Neural cell (in vitro differentiated cells): ENCODE measurements at regions not wholly inside any gene's neighbourhood (a gene's known extent, or its start where the extent isn't known, plus 50 kb on each side); places are given as distances from the start of the nearest gene placed in this dataset.
"Not testable (repeated sequence)": the region's sequence is repeated elsewhere in the genome, so short reads cannot be mapped to it uniquely, and the experiment has no call there.

Source experiments
- H2AFZ ChIP-seq: fragments of 200-600, 300-800 bp; sonication (generic), shearing (Covaris generic); 2 replicates; pipeline ENCODE4 v1.6.0; 2014; ENCODE audit warnings: low read depth, mild to moderate bottlenecking, antibody characterized with exemption, low read length, moderate library complexity
- H3F3A ChIP-seq: fragments of 200-600 bp; shearing (Covaris generic); 2 replicates; pipeline ENCODE4 v1.6.1; 2016; ENCODE audit warnings: mild to moderate bottlenecking, moderate library complexity, mixed read lengths, antibody characterized with exemption, low read length; ENCODE audit not compliant: insufficient read depth, poor library complexity, severe bottlenecking
- H3K27ac ChIP-seq: fragments of 200-600, 300-800 bp; sonication (generic), shearing (Covaris generic); 2 replicates; pipeline ENCODE4 v1.5.1; 2014; ENCODE audit warnings: mild to moderate bottlenecking, low read length, moderate library complexity
- H3K27me3 ChIP-seq: fragments of 300-800, 200-600 bp; sonication (generic), shearing (Covaris generic); 2 replicates; pipeline ENCODE4 v1.6.0; 2014; ENCODE audit warnings: mild to moderate bottlenecking, low read depth, low read length, moderate library complexity; ENCODE audit not compliant: insufficient read depth
- H3K36me3 ChIP-seq: fragments of 300-800, 200-600 bp; sonication (generic), shearing (Covaris generic); 2 replicates; pipeline ENCODE4 v1.5.1; 2014; ENCODE audit warnings: mild to moderate bottlenecking, antibody characterized with exemption, low read length, moderate library complexity; ENCODE audit not compliant: insufficient read depth
- H3K4me2 ChIP-seq: fragments of 300-800, 200-600 bp; sonication (generic), shearing (Covaris generic); 2 replicates; pipeline ENCODE4 v1.6.0; 2014; ENCODE audit warnings: mild to moderate bottlenecking, low read length
- H3K4me3 ChIP-seq: fragments of 300-800, 200-600 bp; sonication (generic), shearing (Covaris generic); 2 replicates; pipeline ENCODE4 v1.5.1; 2014; ENCODE audit warnings: mild to moderate bottlenecking, low read length, moderate library complexity
- H3K79me2 ChIP-seq: fragments of 200-600 bp; shearing (Covaris generic); replicated peaks from 2 replicates; pipeline ENCODE4 v1.6.0; 2014; ENCODE audit warnings: mild to moderate bottlenecking, low read length, moderate library complexity; ENCODE audit not compliant: insufficient read depth
- H3K9ac ChIP-seq: fragments of 300-800, 200-600 bp; sonication (generic), shearing (Covaris generic); 2 replicates; pipeline ENCODE4 v1.6.1; 2016; ENCODE audit warnings: mild to moderate bottlenecking, low read length, mixed read lengths
- H3K9me2 ChIP-seq: fragments of 200-600 bp; shearing (Covaris generic); 2 replicates; pipeline ENCODE4 v1.6.1; 2016; ENCODE audit warnings: mild to moderate bottlenecking, low read length, mixed read lengths; ENCODE audit not compliant: insufficient read depth
- H3K9me3 ChIP-seq: fragments of 200-600, 300-800 bp; sonication (generic), shearing (Covaris generic); 2 replicates; pipeline ENCODE4 v1.6.1; 2016; ENCODE audit warnings: mild to moderate bottlenecking, mixed run types, low read length, moderate library complexity, mixed read lengths
- H4K20me1 ChIP-seq: fragments of 200-600 bp; shearing (Covaris generic); 2 replicates; pipeline ENCODE4 v1.6.1; 2016; ENCODE audit warnings: mild to moderate bottlenecking, mixed run types; ENCODE audit not compliant: insufficient read depth
- EP300 ChIP-seq: fragments of 450-650 bp; conservative IDR thresholded peaks from 2 replicates; pipeline ENCODE4 v1.6.1; 2014; ENCODE audit warnings: antibody characterized with exemption, mild to moderate bottlenecking, moderate library complexity; ENCODE audit not compliant: poor library complexity, severe bottlenecking
- EZH2 ChIP-seq: fragments of 200-600, 300-800 bp; shearing (Covaris generic), sonication (generic); IDR thresholded peaks from 2 replicates; pipeline ENCODE4 v1.6.1; 2014; ENCODE audit warnings: antibody characterized with exemption, low read length, borderline replicate concordance, mild to moderate bottlenecking; ENCODE audit not compliant: insufficient read depth, poor library complexity, severe bottlenecking
- MXI1 ChIP-seq: fragments of 450-650 bp; conservative IDR thresholded peaks from 2 replicates; pipeline ENCODE4 v1.6.1; 2014; ENCODE audit warnings: antibody characterized with exemption, mild to moderate bottlenecking; ENCODE audit not compliant: poor library complexity, severe bottlenecking
- POLR2AphosphoS5 ChIP-seq: IDR thresholded peaks from 2 replicates; pipeline ENCODE4 v1.6.1; 2012
- RAD21 ChIP-seq: fragments of 450-650 bp; conservative IDR thresholded peaks from 2 replicates; pipeline ENCODE4 v1.6.1; 2014; ENCODE audit warnings: antibody characterized with exemption, mild to moderate bottlenecking, moderate library complexity
- SMC3 ChIP-seq: fragments of 450-650 bp; conservative IDR thresholded peaks from 2 replicates; pipeline ENCODE4 v1.6.1; 2014; ENCODE audit warnings: antibody characterized with exemption, mild to moderate bottlenecking, moderate library complexity; ENCODE audit not compliant: poor library complexity
- TAF1 ChIP-seq: IDR thresholded peaks from 2 replicates; pipeline ENCODE4 v1.6.1; 2012; ENCODE audit warnings: low read depth
- TF ChIP-seq, protein P1 (sequence below): fragments of 450-650 bp; IDR thresholded peaks from 2 replicates; pipeline ENCODE4 v1.5.1; 2014; ENCODE audit warnings: antibody characterized with exemption, mild to moderate bottlenecking, moderate library complexity; ENCODE audit not compliant: poor library complexity, severe bottlenecking
- TF ChIP-seq, protein P2 (sequence below): IDR thresholded peaks from 2 replicates; pipeline ENCODE4 v1.6.1; 2012; ENCODE audit warnings: borderline replicate concordance

DNA sequence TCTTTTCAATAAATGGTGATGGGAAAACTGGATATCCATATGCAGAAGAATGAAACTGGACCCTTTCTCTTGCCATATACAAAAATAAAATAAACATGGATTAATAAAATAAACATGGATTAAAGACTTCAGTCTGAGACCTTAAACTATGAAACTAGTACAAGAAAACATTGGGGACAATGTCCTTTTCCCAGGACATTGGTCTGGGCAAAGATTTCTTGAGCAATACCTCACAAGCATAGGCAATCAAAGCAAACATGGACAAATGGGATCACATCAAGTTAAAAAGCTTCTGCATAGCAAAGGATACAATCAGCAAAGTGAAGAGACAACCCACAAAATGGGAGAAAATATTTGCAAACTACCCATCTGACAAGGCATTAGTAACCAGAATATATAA, 108.5 kb downstream of the SOX3 start:
- H4K20me1 ChIP-seq, H3K4me2 ChIP-seq, H3F3A ChIP-seq, H3K9me3 ChIP-seq, H3K79me2 ChIP-seq, H3K9ac ChIP-seq, H3K27me3 ChIP-seq, H3K27ac ChIP-seq, H3K9me2 ChIP-seq, H3K36me3 ChIP-seq, H3K4me3 ChIP-seq, H2AFZ ChIP-seq: not testable (repeated sequence)

DNA sequence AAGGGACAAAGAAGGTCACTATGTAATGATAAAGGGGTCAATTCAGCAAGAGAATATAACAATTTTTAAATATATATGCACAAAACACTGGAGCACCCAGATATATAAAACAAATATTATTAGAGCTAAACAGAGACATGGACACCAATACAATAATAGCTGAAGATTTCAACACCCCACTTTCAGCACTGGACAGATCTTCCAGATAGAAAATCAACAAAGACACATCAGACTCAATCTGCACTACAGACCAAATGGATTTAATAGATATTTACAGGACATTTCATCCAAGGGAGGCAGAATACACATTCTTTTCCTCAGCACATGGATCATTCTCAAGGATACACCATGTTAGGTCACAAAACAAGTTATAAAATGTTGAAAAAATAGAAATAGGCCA, 111.4 kb downstream of the SOX3 start:
- Histone ChIP-seq H3K36me3 (no peaks in the 10 kb centered on the region), H4K20me1 (no peaks in the 10 kb centered on the region), H3K4me2 (no peak overlapping the region), H3K9ac (no peak overlapping the region), H3K4me3 (no peak overlapping the region), H3K9me3 (no peaks in the 10 kb centered on the region), H3K9me2 (no peaks in the 10 kb centered on the region), H3F3A (no peaks in the 10 kb centered on the region), H2AFZ (no peak overlapping the region), H3K27me3 (no peaks in the 10 kb centered on the region), H3K27ac (no peak overlapping the region), H3K79me2 (no peaks in the 10 kb centered on the region)
- TF ChIP-seq EZH2 = no peak
- TF ChIP-seq POLR2AphosphoS5 = no peak
- TF ChIP-seq, protein P1, sequence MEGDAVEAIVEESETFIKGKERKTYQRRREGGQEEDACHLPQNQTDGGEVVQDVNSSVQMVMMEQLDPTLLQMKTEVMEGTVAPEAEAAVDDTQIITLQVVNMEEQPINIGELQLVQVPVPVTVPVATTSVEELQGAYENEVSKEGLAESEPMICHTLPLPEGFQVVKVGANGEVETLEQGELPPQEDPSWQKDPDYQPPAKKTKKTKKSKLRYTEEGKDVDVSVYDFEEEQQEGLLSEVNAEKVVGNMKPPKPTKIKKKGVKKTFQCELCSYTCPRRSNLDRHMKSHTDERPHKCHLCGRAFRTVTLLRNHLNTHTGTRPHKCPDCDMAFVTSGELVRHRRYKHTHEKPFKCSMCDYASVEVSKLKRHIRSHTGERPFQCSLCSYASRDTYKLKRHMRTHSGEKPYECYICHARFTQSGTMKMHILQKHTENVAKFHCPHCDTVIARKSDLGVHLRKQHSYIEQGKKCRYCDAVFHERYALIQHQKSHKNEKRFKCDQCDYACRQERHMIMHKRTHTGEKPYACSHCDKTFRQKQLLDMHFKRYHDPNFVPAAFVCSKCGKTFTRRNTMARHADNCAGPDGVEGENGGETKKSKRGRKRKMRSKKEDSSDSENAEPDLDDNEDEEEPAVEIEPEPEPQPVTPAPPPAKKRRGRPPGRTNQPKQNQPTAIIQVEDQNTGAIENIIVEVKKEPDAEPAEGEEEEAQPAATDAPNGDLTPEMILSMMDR = no peak
- no peak for TF ChIP-seq SMC3
- no peak for TF ChIP-seq TAF1
- no peak for TF ChIP-seq EP300

DNA sequence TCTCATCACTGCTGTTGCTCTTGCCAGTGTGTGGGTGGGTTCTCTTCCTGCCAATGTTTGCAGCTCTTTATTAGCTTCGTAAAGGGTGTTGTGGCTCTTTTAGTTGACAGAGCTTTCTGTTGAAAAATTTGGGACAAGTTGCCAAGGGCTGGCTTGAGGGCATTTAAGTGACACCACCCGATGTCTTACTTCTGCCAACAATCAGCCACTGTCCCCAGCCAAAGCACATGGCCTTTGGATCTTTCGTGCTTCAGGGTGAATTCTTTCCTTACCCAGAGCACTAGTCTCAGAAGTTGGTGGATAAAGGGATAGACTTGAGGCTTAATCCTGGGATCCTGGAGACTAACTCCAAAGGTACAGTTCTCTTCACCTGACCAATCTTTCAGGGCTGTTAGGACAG, 113.6 kb downstream of the SOX3 start:
- Histone ChIP-seq H2AFZ (no peak overlapping the region), H3K79me2 (no peaks in the 10 kb centered on the region), H4K20me1 (no peaks in the 10 kb centered on the region), H3K9ac (no peak overlapping the region), H3K9me2 (no peaks in the 10 kb centered on the region), H3K27me3 (no peaks in the 10 kb centered on the region), H3K4me2 (no peak overlapping the region), H3K27ac (no peak overlapping the region), H3K4me3 (no peak overlapping the region), H3F3A (no peaks in the 10 kb centered on the region), H3K36me3 (no peaks in the 10 kb centered on the region), H3K9me3 (no peaks in the 10 kb centered on the region)
- TF ChIP-seq SMC3 (no peak), EP300 (no peak), EZH2 (no peak), RAD21 (no peak), POLR2AphosphoS5 (no peak), MXI1 (no peak), TAF1 (no peak)
- TF ChIP-seq, protein P2, sequence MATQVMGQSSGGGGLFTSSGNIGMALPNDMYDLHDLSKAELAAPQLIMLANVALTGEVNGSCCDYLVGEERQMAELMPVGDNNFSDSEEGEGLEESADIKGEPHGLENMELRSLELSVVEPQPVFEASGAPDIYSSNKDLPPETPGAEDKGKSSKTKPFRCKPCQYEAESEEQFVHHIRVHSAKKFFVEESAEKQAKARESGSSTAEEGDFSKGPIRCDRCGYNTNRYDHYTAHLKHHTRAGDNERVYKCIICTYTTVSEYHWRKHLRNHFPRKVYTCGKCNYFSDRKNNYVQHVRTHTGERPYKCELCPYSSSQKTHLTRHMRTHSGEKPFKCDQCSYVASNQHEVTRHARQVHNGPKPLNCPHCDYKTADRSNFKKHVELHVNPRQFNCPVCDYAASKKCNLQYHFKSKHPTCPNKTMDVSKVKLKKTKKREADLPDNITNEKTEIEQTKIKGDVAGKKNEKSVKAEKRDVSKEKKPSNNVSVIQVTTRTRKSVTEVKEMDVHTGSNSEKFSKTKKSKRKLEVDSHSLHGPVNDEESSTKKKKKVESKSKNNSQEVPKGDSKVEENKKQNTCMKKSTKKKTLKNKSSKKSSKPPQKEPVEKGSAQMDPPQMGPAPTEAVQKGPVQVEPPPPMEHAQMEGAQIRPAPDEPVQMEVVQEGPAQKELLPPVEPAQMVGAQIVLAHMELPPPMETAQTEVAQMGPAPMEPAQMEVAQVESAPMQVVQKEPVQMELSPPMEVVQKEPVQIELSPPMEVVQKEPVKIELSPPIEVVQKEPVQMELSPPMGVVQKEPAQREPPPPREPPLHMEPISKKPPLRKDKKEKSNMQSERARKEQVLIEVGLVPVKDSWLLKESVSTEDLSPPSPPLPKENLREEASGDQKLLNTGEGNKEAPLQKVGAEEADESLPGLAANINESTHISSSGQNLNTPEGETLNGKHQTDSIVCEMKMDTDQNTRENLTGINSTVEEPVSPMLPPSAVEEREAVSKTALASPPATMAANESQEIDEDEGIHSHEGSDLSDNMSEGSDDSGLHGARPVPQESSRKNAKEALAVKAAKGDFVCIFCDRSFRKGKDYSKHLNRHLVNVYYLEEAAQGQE = no peak
- TF ChIP-seq, protein P1 = no peak
